ENCODE measurements at regions not wholly inside any gene's neighbourhood (a gene's known extent, or its start where the extent isn't known, plus 50 kb on each side); places are given as distances from the start of the nearest gene placed in this dataset.
A peak's percentile ranks its signal among the peaks of the same experiment; 100 is the strongest.

GRCh38 chr12:124397807-124398577, 103.1 kb downstream of the RFLNA start:
- DNase-seq (ENCODE audit: low read depth, low spot score) = no peak

- DNase-seq (ENCODE audit: low read depth, low spot score) = no peak
These were observed 102.4 kb downstream of the RFLNA start for GRCh38 chr12:124397399-124397679.

GRCh38 chr12:124396544-124397398, 101.9 kb downstream of the RFLNA start:
- DNase-seq (ENCODE audit: low read depth, low spot score) = no peak

- no peak for DNase-seq (ENCODE audit: low read depth, low spot score)
These were observed 101.1 kb downstream of the RFLNA start for GRCh38 chr12:124395986-124396385.

- DNase-seq (ENCODE audit: low read depth, low spot score) = no peak
These were observed 100.4 kb downstream of the RFLNA start for GRCh38 chr12:124395284-124395752.

- peak; percentile 86 for DNase-seq (ENCODE audit: low read depth, low spot score)
These were observed 99.7 kb downstream of the RFLNA start for GRCh38 chr12:124394462-124395128.

GRCh38 chr12:124393831-124394230, 98.9 kb downstream of the RFLNA start:
- no peak for DNase-seq (ENCODE audit: low read depth, low spot score)

GRCh38 chr12:124393414-124393790, 98.5 kb downstream of the RFLNA start:
- DNase-seq (ENCODE audit: low read depth, low spot score) = no peak

GRCh38 chr12:124392667-124393413, 97.9 kb downstream of the RFLNA start:
- DNase-seq (ENCODE audit: low read depth, low spot score) = peak; percentile 93

GRCh38 chr12:124392271-124392666, 97.4 kb downstream of the RFLNA start:
- peak; percentile 92 for DNase-seq (ENCODE audit: low read depth, low spot score)

- peak; percentile 73 for DNase-seq (ENCODE audit: low read depth, low spot score)
These were observed 96.7 kb downstream of the RFLNA start for GRCh38 chr12:124391340-124392261.

- peak; percentile 75 for DNase-seq (ENCODE audit: low read depth, low spot score)
These were observed 95.7 kb downstream of the RFLNA start for GRCh38 chr12:124390442-124391097.

GRCh38 chr12:124389725-124390441, 95.0 kb downstream of the RFLNA start:
- no peak for DNase-seq (ENCODE audit: low read depth, low spot score)

- DNase-seq (ENCODE audit: low read depth, low spot score) = peak; percentile 93
These were observed 94.3 kb downstream of the RFLNA start for GRCh38 chr12:124389138-124389724.

GRCh38 chr12:124388679-124389137, 93.8 kb downstream of the RFLNA start:
- DNase-seq (ENCODE audit: low read depth, low spot score) = peak; percentile 96

GRCh38 chr12:124388038-124388671, 93.3 kb downstream of the RFLNA start:
- peak; percentile 42 for DNase-seq (ENCODE audit: low read depth, low spot score)

- no peak for DNase-seq (ENCODE audit: low read depth, low spot score)
These were observed 92.6 kb downstream of the RFLNA start for GRCh38 chr12:124387528-124387911.

Data from astrocyte of the hippocampus (primary cell).